Astrocyte (in vitro differentiated cells and primary cell): ENCODE measurements at regions not wholly inside any gene's neighbourhood (a gene's known extent, or its start where the extent isn't known, plus 50 kb on each side); places are given as distances from the start of the nearest gene placed in this dataset.

ENCODE experiments used
- DNase-seq: peaks from one replicate; pipeline ENCODE4 v3.0.0-alpha.2; 2010; ENCODE audit warnings: low read depth
- FAIRE-seq: peaks from 2 replicates; lab custom pipeline; 2011; peaks lifted over from hg19 to GRCh38; lab: Jason Lieb, UNC
- H2AFZ ChIP-seq: 2 replicates; pipeline ENCODE4 v1.6.0; 2012; ENCODE audit warnings: low read depth, low read length, inconsistent platforms
- H3K27ac ChIP-seq: 2 replicates; pipeline ENCODE4 v1.5.1; 2011; ENCODE audit warnings: low read depth, low read length, inconsistent platforms
- H3K27me3 ChIP-seq: 2 replicates; pipeline ENCODE4 v1.6.0; 2011; ENCODE audit warnings: low read length, inconsistent platforms; ENCODE audit not compliant: insufficient read depth
- H3K36me3 ChIP-seq: 2 replicates; pipeline ENCODE4 v1.5.1; 2011; ENCODE audit warnings: low read length, inconsistent platforms; ENCODE audit not compliant: insufficient read depth
- H3K4me1 ChIP-seq: 2 replicates; pipeline ENCODE4 v1.5.1; 2011; ENCODE audit warnings: low read length, inconsistent platforms; ENCODE audit not compliant: insufficient read depth
- H3K4me2 ChIP-seq: 2 replicates; pipeline ENCODE4 v1.6.0; 2012; ENCODE audit warnings: low read length, inconsistent platforms
- H3K4me3 ChIP-seq: 2 replicates; pipeline ENCODE4 v1.5.1; 2011; ENCODE audit warnings: low read depth, mild to moderate bottlenecking, low read length, inconsistent platforms; ENCODE audit not compliant: insufficient read depth
- H3K79me2 ChIP-seq: 2 replicates; pipeline ENCODE4 v1.6.0; 2012; ENCODE audit warnings: mild to moderate bottlenecking, low read length, inconsistent platforms; ENCODE audit not compliant: insufficient read depth
- H3K9ac ChIP-seq: 2 replicates; pipeline ENCODE4 v1.6.0; 2012; ENCODE audit warnings: mild to moderate bottlenecking, low read length, inconsistent platforms
- H3K9me3 ChIP-seq: 2 replicates; pipeline ENCODE4 v1.5.1; 2012; ENCODE audit warnings: low read depth, mild to moderate bottlenecking, low read length, inconsistent platforms; ENCODE audit not compliant: insufficient read depth
- H4K20me1 ChIP-seq: 2 replicates; pipeline ENCODE4 v1.6.0; 2012; ENCODE audit warnings: low read length, inconsistent platforms; ENCODE audit not compliant: insufficient read depth
- H3K27ac Mint-ChIP-seq: one replicate; pipeline ENCODE4 v1.8.0; 2021; ENCODE audit warnings: mild to moderate bottlenecking, mixed read lengths; ENCODE audit not compliant: unreplicated experiment
- H3K27me3 Mint-ChIP-seq: one replicate; pipeline ENCODE4 v1.8.0; 2021; ENCODE audit warnings: low read depth, mixed read lengths; ENCODE audit not compliant: unreplicated experiment
- H3K36me3 Mint-ChIP-seq: one replicate; pipeline ENCODE4 v1.8.0; 2021; ENCODE audit warnings: low read depth, mixed read lengths; ENCODE audit not compliant: unreplicated experiment
- H3K4me1 Mint-ChIP-seq: one replicate; pipeline ENCODE4 v1.8.0; 2021; ENCODE audit warnings: low read depth, mixed read lengths; ENCODE audit not compliant: unreplicated experiment
- H3K4me3 Mint-ChIP-seq: one replicate; pipeline ENCODE4 v1.8.0; 2021; ENCODE audit warnings: mild to moderate bottlenecking, moderate library complexity, mixed read lengths; ENCODE audit not compliant: unreplicated experiment
- H3K9me3 Mint-ChIP-seq: one replicate; pipeline ENCODE4 v1.8.0; 2021; ENCODE audit warnings: mild to moderate bottlenecking, mixed read lengths; ENCODE audit not compliant: unreplicated experiment
- EZH2 ChIP-seq: IDR thresholded peaks from 2 replicates; pipeline ENCODE4 v1.6.1; 2012; ENCODE audit warnings: mild to moderate bottlenecking, low read length, inconsistent platforms; ENCODE audit not compliant: insufficient read depth
- TF ChIP-seq, protein P1 (sequence below): IDR thresholded peaks from 2 replicates; pipeline ENCODE4 v1.5.1; 2011; ENCODE audit warnings: low read depth, mild to moderate bottlenecking, inconsistent platforms, low read length, moderate library complexity; ENCODE audit not compliant: insufficient read depth

DNA sequence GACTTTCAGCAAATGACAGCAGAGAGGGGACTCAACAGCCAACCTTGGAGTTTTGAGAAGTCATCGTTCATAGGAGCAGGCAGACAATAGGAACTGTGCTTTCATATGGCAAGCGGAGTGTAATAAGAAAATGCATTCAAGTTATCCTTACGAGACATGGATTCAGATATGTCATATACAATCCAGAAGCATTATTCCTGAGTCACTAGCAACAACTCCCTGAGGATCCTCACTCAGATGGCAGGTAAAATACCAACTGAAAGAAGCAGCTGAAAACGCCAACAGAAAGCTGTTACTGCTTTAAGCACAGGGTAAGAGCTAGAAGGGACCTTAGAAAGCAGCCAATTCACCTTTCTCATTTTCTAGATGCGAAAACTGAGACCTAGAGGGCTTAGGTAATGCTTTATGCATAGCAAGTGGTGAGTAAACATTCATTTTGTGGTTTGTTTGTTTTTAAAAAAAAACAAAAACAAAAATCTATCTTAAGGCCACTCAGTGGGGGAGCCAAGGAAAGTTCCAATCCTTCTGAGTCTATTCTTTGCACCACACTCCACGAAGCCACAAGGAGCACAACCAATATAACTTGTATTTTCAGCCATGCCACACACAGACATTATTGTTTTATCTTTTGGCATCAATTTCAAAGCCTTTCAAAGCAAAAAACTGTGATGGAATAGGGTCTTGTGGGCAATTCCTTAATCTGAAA lies 89.1 kb upstream of the RIOK3 start:
- Mint-ChIP-seq H3K4me1 (peaks cover 13% of the 10 kb centered on the region), H3K27ac (no peak overlapping the region), H3K4me3 (no peak overlapping the region), H3K9me3 (peaks cover 4% of the 10 kb centered on the region), H3K36me3 (no peaks in the 10 kb centered on the region), H3K27me3 (no peaks in the 10 kb centered on the region)
- H3K4me1 ChIP-seq: peaks cover 9% of the 10 kb centered on the region
- H3K9me3 ChIP-seq: no peaks in the 10 kb centered on the region
- H4K20me1 ChIP-seq: no peaks in the 10 kb centered on the region
- no peak overlapping the region for H3K4me3 ChIP-seq
- no peaks in the 10 kb centered on the region for H3K79me2 ChIP-seq
- no peak overlapping the region for H2AFZ ChIP-seq
- no peaks in the 10 kb centered on the region for H3K27me3 ChIP-seq
- H3K4me2 ChIP-seq: no peak overlapping the region
- DNase-seq (no peak), FAIRE-seq (no peak)
- H3K36me3 ChIP-seq: no peaks in the 10 kb centered on the region
- no peak overlapping the region for H3K27ac ChIP-seq
- no peak for TF ChIP-seq EZH2
- TF ChIP-seq, protein P1, sequence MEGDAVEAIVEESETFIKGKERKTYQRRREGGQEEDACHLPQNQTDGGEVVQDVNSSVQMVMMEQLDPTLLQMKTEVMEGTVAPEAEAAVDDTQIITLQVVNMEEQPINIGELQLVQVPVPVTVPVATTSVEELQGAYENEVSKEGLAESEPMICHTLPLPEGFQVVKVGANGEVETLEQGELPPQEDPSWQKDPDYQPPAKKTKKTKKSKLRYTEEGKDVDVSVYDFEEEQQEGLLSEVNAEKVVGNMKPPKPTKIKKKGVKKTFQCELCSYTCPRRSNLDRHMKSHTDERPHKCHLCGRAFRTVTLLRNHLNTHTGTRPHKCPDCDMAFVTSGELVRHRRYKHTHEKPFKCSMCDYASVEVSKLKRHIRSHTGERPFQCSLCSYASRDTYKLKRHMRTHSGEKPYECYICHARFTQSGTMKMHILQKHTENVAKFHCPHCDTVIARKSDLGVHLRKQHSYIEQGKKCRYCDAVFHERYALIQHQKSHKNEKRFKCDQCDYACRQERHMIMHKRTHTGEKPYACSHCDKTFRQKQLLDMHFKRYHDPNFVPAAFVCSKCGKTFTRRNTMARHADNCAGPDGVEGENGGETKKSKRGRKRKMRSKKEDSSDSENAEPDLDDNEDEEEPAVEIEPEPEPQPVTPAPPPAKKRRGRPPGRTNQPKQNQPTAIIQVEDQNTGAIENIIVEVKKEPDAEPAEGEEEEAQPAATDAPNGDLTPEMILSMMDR: no peak
- H3K9ac ChIP-seq: no peak overlapping the region

GRCh38 chr18:23365602-23366001 lies 87.5 kb upstream of the RIOK3 start:
- DNase-seq: peak; percentile 67
- Histone ChIP-seq H4K20me1 (no peaks in the 10 kb centered on the region), H3K36me3 (no peaks in the 10 kb centered on the region), H3K27me3 (no peaks in the 10 kb centered on the region), H3K79me2 (no peaks in the 10 kb centered on the region), H3K9ac (peak overlapping the region; percentile 9), H3K4me2 (peak overlapping the region; percentile 33), H3K4me1 (peaks cover 9% of the 10 kb centered on the region), H3K9me3 (no peaks in the 10 kb centered on the region), H2AFZ (no peak overlapping the region), H3K27ac (no peak overlapping the region), H3K4me3 (no peak overlapping the region)
- H3K27me3 Mint-ChIP-seq: no peaks in the 10 kb centered on the region
- H3K9me3 Mint-ChIP-seq: no peaks in the 10 kb centered on the region
- peaks cover 13% of the 10 kb centered on the region for H3K4me1 Mint-ChIP-seq
- TF ChIP-seq, protein P1: no peak
- TF ChIP-seq EZH2: no peak
- H3K4me3 Mint-ChIP-seq: no peak overlapping the region
- no peak overlapping the region for H3K27ac Mint-ChIP-seq
- H3K36me3 Mint-ChIP-seq: peaks cover 2% of the 10 kb centered on the region
- FAIRE-seq: peak; percentile 77

DNA sequence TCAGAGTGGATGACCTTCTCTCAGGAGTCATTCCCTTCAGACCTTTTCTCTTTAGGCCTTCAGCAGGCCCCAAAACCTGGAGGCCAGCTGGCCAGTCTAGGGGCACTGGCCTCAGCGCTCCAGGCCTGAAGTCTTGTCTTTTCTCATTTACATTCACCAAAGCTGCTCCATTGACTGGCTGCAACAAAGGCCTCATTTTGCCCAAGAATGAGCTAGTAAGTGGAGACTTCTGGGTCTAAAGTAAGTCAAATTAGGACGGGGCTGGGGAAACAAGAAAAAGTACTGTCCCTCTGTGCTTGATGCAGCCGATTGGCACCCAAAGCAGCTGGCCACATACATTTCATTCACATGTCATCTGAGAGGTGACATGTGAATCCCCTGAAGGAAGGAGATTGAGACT lies 83.8 kb upstream of the RIOK3 start:
- Mint-ChIP-seq H3K36me3 (peaks cover 3% of the 10 kb centered on the region), H3K27ac (no peak overlapping the region), H3K4me3 (no peak overlapping the region), H3K9me3 (no peaks in the 10 kb centered on the region), H3K27me3 (no peaks in the 10 kb centered on the region), H3K4me1 (peaks cover 16% of the 10 kb centered on the region)
- FAIRE-seq (no peak), DNase-seq (no peak)
- TF ChIP-seq EZH2: no peak
- TF ChIP-seq, protein P1: no peak
- Histone ChIP-seq H3K9ac (no peak overlapping the region), H3K4me2 (no peak overlapping the region), H3K4me1 (peaks cover 9% of the 10 kb centered on the region), H4K20me1 (no peaks in the 10 kb centered on the region), H2AFZ (no peak overlapping the region), H3K36me3 (no peaks in the 10 kb centered on the region), H3K4me3 (no peak overlapping the region), H3K9me3 (no peaks in the 10 kb centered on the region), H3K27me3 (no peaks in the 10 kb centered on the region), H3K79me2 (no peaks in the 10 kb centered on the region), H3K27ac (no peak overlapping the region)
